ENCODE measurements at regions not wholly inside any gene's neighbourhood (a gene's known extent, or its start where the extent isn't known, plus 50 kb on each side); places are given as distances from the start of the nearest gene placed in this dataset.

DNA sequence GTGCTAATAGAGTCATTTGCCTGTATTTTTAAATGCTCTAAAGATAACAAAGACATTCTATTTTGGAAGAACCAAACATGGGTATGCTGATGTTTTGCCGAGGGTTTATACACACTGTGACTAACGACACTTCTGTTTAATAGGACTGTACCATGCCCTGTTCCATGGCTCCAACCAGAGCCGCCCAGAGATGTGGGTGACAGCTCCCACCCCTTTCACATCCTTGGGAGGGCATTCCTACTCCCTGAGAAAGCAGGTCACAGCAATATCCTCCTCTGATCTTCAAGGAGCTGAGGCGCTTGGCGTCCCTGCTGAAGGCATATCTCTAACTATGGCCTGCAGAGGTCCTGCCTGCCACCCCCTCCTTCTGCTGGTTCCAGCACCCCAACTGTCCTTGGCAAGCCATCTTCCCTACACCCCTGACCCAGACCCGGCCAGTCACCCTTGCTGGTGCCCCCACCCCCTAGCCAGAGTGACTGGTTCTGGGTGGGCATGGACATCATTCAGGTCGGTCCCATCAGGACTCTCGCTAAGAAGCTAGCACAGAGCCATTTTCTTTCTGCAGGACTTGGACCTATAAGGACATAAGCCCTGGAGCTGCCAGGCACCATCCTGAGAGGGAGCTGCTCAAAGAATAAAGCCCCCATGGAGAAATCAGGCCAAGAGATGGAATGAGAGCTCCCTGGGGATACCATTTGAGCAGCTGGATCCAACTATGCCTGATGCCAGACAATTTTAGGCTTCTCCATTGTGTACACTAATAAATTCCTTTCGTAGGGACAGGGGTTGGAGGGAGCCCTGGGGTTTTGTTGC is 381.3 kb downstream of the CTTN start:
- TF ChIP-seq CTCF (IDR thresholded peaks at IDR 0.05) (no peak), POLR2A (IDR thresholded peaks at IDR 0.05) (no peak)
